Left lobe of liver (tissue), 2 donors: ENCODE measurements at regions not wholly inside any gene's neighbourhood (a gene's known extent, or its start where the extent isn't known, plus 50 kb on each side); places are given as distances from the start of the nearest gene placed in this dataset.

Experiments used
- ATAC-seq: fragments of 200-7000 bp; cut with Tn5 transposase; one replicate; pipeline ENCODE4 v1.9.1; 2020; ENCODE audit warnings: mild to moderate bottlenecking, moderate library complexity
- DNase-seq: peaks from one replicate; pipeline ENCODE4 v3.0.0-alpha.2; 2020; ENCODE audit warnings: low spot score
- donor health status: DM: no; HTN: no; CAD: no; lungs with moderate emphysema.
- donor health status: DM: no; HTN: yes; CAD: no.

DNA sequence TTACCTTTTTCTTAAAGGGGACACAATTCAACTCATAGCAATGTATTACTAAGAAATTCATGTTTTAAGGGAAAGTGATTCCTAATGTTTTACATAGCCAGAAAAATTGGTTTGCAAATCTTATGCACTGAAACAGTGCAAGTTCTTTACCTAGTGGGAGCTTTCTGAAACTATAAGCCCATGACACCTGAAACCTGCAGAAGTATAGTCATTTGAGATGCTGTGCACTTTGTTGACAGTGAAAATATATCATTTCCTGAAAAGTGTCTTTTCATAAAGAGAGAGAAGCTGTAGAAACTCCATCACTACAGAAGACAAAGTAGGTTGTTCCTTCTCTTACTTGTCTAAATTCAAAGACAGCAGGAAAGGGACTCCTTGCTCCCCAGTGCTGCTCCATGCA, 517.1 kb downstream of the LMO7 start:
- DNase-seq (no peak), ATAC-seq (no peak)

DNA sequence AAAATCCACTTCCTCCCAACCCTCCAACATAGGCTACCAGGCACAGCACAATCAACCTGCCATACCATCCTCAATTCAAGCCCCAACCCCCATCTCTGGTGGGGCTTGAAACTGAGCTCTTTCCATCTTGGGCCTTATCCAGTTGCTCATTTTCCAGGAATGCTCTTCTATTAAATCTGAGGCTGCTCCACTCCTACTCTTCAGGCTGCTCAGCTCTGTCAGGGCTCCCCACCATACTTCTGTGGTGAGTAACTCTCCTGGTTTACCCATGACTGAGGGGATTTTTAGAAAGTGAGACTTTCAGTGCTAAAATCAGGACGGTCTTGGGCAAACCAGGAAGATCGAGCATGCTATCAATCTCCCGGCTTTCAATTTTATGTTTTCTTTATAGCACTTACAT, 512.8 kb downstream of the LMO7 start:
- ATAC-seq (no peak), DNase-seq (no peak)

DNA sequence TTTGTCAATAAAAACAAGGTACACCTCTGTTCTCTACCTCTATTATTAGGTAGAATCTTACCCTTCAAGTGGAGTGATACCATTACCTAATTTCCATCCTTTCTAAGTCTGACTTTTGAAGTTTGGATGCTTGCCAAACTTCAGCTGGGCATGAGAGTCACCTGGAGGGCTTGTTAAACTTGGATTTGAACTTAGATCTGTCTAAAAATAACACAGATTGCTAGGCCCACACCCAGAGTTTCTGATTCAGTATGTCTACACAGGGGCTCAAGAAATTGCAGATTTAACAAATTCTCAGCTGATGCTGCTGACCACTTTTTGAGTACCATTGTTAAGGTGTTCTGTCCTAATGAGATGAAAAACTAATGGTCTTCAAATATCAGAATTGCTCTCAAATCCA, 512.2 kb downstream of the LMO7 start:
- DNase-seq (no peak), ATAC-seq (no peak)

DNA sequence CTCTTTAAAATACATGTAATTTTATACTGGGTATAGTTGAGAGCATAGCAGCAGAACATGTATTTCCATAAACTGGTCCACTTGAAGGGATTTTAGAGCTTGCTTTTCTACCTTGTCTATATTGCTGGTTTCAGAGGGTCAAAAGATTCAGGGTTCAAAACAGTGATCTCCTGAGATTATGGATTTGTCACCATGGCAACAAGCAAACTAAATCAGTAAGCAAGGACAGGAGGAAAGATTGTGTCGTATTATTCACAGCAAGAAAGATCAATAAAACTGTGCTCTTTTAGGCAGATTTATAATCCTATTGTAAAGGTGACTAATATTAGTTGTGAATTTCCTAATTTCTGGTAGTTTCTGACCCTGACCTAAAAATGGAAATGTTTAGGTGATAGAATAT, 496.4 kb downstream of the LMO7 start:
- ATAC-seq (no peak), DNase-seq (no peak)

DNA sequence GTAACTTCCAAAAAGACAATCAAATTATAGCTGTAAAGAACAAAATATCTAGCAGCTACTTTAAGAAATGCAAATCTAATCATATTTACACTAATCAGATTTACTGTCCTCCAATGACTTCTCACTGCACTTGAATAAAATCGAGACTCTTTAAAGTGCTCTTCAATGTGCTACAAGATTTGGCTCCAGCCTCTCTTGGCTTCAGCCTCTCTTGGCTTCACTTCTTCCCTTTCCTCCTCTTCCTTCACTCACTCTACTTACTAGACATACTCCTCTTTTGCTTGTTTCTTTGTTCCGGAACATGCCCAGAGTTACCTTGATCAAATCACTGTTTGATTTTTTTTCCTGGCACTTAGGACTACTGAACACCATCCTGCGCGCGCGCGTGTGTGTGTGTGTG, 495.4 kb downstream of the LMO7 start:
- no peak for DNase-seq
- no peak for ATAC-seq

DNA sequence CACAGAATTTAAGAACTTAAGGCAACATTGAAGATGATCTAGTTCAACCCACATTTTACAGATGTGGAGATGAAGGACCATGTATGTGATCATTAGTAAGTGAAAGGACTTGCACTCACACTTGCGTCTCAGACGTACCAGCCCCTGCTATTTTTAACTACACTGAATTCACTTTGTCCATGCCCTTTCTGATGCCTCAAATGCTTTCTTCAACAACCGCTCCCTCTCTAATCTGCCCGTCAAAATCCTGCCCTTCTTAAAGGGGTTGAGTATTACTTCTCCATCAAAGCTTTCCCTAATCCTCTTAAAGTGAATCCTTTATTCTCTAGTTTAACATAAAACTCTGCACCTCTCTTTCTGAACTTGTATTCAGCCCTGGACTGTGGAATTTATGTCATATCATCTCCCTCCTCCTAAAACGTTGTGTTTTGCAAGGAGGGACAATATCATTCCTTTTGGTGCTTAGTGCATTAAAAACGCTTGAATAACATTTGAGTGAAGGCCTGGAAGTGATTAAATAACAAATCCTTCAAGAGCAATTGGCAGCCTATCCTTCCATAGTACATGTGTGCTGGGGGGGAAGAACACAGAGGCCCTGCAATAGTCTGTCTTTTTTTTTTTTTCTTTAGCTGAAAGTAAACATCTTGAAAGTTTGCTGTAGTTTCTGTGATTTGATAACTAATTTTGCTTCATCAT, 493.3 kb downstream of the LMO7 start:
- ATAC-seq (no peak), DNase-seq (no peak)

DNA sequence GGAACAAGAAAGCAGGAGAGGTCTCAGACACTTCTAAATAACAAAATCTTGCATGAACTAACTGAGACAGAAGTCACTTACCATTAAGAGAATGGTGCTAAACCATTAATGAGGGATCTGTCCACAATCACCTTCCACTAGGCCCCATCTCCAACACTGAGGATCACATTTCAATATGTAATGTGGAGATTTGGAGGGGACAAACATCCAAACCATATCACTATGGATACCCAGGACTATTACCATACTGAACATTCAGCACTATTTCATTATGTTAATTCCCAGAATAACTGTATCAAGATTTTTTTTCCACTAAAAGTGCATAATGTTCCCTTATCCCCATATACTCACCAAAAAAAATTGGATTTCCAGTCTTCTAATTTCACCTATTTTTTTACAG, 491.8 kb downstream of the LMO7 start:
- no peak for DNase-seq
- no peak for ATAC-seq

DNA sequence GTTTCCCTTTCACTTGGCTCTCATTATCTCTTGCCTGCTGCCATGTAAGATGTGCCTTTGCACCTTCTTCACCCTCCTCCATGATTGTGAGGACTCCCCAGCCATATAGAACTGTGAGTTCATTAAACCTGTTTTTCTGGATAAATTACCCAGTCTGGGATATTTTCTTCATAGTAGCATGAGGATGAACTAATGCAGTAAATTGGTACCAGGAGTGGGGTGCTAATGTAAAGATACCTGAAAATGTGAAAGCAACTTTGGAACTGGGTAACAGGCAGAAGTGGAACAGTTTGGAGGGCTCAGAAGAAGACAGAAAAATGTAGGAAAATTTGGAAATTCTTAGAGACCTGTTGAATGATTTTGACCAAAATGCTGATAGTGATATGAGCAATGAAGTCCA, 487.4 kb downstream of the LMO7 start:
- no peak for DNase-seq
- no peak for ATAC-seq

DNA sequence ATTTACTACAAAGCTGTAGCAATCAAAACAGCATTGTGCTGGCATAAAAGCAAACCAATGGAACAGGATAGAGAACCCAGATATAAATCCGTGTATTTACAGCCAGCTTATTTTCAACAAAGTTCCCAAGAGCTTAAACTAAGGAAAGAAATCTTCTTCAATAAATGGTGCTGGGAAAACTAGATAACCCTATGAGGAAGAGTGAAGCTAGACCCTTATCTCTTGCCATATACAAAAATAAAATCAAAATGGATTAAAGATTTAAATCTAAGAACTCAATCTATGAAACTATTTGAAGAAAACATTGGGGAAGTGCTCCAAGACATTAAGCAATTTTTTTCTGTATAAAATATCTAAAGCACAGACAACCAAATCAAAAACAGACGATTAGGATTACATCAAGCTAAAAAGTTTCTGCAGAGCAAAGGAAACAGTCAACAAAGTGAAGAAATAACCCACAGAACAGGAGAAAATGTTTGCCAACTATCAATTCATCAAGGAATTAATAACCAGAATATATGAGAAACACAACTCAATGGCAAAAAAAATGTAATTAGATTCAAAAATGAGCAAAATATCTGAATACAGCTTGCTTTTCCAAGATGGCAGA, 480.7 kb downstream of the LMO7 start:
- ATAC-seq = no peak

DNA sequence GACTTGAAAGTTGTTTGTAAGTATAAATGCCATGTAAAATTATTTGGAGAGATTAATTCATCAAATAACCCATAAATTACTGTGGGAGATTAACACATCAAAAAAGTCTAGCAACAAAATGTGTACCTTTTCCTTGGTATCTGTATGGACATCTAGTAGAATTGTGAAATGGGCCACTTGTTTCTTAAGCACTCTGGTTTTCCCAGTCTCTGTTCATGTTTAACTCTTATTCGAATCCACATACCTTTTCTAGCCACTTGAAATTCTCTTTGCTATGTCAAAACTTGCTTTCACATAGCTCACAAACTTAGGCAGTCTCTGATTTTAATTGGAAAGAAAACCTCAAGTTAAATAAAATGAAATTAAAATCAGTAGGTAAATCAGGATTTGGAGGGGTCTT, 470.6 kb downstream of the LMO7 start:
- ATAC-seq (no peak), DNase-seq (no peak)

More for the DNA sequence above, 480.7 kb downstream of the LMO7 start:
- no peak for DNase-seq

DNA sequence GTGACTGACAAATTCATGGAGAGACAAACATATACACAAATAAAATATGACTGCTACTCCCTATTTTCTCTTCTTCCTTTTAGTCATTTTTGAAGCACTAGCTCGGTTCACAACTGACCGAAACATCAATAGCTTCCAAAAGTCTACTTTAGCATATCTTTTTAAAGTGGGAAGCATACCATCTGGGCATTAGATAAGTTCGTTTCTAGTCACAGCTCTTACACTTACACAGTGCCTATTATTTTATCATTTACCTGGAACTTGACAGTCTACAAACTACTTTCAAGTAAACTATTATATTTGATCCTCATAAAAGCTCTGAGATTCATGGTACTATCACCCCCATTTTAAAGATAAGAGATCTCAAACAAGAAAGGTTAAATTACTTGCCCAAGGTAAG, 458.5 kb downstream of the LMO7 start:
- no peak for DNase-seq
- no peak for ATAC-seq

DNA sequence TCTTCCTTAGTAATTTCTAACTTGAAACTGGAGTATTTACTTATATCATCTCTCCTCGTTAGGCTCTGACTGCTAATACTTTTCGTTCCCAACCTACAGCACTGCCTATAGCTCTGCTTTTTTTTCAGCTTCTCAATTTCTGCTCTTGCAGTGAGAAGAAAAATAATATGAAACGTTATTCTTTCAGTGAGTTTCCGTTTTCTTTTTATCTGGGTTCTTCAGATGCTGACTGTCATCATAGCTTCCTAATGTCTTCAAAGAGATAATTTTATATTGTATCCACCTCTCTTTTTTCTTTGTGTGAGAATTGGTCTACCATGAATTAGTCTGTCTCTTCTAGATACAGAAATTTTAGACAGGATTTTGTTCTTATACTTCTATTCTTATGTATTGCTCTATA, 454.9 kb downstream of the LMO7 start:
- DNase-seq (no peak), ATAC-seq (no peak)

DNA sequence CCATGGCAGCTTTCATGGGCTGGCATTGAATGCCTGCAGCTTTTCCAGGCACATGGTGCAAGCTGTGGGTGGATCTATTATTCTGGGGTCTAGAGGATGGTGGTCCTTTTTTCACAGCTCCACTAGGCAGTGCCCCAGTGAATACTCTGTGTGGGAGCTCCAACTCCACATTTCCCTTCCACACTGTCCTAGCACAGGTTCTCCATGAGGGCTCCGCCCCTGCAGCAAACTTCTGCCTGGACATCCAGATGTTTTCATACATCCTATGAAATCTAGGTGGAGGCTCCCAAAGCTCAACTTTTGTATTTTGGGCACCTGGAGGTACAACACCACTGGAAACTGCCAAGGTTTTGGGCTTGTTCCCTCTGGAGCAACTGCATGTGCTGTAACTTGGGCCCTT, 450.6 kb downstream of the LMO7 start:
- no peak for ATAC-seq
- no peak for DNase-seq

DNA sequence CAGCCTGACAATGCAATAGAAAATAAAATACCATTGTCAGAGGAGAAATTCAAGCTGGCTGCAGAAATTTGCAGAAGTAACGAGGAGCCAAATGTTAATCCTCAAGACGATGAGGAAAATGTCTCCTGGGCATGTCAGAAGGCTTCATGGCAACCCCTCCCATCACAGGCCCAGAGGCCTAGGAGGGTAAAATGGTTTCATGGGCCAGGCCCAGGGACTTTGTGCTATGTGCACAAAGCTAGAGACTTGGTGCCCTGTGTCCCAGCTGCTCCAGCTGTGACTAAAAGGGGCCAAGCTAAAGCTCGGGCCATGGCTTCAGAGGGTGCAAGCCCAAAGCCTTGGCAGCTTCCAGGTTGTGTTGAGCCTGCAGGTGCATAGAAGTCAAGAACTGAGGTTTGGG, 431.7 kb downstream of the LMO7 start:
- DNase-seq (no peak), ATAC-seq (no peak)

DNA sequence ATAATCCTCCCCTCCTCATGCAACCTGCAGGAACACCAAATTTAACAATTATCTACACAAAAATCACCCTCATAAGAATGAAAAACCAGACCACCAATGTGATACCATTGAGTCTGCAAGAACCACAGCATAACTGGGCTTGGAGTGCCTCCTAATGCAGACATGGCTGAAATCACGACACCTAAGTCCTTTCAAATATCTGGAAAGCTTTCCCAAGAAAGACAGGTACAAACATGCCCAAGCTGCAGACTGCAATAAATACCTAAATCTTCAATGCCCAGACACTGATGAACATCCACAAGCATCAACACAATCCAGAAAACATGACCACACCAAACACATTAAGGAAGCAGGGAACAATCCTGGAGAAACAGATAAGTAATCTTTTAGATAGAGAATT, 417.1 kb downstream of the LMO7 start:
- no peak for ATAC-seq
- DNase-seq = no peak

DNA sequence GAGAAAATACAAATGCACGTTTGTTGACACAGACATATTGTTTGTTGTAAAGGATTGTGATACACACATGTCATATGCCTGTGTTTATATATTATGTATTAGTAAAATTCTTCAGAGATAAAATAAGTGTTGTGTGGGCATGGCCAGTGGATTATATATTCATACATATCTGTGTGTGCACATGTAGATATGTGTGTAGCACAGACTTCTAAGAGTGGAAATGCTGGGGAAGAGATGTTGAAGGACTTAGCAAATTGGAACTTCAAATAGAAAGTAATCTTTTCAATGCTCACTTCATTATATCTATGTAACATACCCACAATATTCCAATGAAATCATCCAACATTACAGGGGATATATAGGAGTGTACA, 413.2 kb downstream of the LMO7 start:
- DNase-seq (no peak), ATAC-seq (no peak)

DNA sequence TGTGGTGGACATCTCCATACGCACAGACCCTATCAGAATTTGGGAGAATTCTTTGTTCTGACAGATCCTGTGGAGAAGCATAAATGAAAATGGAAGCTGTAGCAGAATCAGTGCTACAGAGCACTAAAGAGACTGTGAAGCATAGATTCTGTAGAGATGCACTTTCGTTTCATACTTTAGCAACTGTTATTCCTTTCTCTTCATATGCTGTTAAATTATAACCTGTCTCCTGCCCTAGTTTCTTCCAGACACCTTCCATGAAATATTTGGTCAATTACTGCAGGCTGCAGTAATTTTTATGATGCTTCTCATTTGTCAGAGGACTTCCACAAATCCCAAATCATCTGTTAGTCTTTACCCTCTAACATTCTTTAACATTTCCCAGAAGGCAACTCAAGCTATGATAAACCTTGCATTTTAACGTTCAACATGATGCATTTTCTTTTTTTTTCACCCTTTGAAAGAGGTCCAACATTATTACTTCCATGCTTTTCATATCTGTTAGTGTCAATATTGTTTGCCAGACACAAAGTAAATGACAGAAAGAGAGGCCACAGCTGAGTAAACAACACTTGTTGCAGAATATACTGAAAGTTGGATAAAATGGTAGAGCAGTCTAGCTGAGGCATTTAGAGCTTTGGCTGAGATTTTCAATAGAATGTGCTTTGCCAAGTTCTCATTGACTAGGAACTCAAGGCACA, 412.7 kb downstream of the LMO7 start:
- DNase-seq = no peak
- no peak for ATAC-seq

DNA sequence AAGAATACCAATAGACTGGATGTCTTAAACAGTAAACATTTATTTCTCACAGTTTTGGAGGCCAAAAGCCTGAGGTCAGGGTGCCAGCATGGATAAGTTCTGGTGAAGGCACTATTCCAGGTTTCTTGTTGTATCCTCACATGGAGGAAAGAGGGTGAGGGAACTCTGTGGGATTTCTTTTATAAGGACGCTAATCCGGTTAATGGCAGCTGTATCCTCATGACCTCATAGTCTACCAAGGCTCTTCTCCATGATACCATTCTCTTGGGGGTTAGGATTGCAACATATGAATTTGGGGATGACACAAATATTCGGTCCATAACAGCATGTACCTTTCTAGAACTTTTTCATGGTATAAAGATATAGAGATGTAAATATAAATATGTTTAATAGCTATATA, 412.0 kb downstream of the LMO7 start:
- no peak for ATAC-seq
- DNase-seq = no peak

DNA sequence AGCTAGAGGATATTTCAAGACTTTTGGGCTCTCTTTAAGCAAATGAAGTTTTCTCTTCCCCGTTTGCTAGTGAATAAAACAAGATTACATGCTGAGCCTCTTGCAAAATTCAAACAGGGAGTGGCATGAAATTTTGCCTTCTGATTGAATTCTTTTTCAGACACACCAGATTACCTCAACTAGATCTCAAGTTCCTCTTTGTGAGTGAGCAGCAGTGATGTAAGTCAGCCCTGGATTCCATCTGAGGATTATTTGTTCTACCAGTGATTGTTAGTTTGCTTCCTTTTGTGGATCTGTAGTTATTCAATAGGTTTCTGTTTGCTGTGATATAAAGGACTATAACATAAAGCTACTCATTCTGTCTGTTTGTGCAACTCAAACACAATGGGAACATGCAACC, 407.7 kb downstream of the LMO7 start:
- ATAC-seq (no peak), DNase-seq (no peak)

DNA sequence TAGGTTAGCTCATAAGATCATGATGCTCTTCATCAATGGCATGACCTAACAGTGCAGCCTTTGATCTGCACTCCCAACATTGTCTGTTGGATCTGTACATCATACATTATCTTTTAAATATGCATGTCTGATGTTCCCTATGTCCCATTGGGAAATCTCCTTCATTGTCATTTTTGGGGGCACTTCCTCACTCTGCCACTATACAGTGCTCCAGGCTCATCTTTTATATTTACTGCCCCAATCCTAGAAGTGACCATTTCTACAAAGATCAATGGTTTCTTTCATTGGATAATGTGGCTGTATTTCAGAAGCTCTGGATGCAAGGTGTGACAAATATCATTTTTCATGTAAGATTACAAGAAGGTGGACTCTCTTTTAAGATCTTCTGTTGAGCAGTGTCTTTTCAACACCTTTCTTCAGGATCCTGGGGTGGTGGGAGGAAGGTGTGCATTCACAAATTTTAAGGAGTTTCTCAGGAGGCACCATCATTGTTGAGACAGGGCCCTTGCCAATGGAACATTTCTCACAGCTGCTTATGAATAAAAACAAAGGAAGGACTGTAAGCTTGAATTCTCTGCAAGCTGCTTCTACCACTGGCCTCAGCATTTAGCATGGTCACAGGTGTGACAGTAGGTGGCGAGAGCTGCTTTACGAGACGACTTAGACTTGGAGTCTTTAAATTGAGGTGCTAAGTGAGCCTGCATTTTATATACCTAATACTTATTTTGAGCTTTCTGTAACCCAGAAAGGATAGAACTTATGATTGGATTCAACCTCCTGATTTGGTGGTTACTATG, 403.0 kb downstream of the LMO7 start:
- no peak for DNase-seq
- no peak for ATAC-seq

DNA sequence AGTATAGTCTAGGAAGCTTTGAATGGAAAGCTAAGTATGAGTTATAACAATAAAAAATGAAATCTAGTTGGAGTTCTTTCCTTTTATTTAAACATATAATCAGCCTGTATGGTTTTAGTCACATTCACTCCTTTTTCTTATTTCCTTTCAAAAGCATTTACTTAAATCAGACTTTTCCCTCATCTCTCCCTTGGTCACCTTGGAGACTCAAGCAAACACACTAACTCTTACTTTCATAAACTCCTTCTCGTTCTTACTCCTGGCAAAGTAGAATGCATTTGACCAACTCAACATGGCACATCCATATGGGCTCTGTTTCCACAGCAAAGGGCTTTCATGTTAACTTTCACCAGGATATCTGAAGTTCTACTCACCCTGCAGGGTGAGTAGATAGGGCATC, 400.0 kb downstream of the LMO7 start:
- no peak for DNase-seq

DNA sequence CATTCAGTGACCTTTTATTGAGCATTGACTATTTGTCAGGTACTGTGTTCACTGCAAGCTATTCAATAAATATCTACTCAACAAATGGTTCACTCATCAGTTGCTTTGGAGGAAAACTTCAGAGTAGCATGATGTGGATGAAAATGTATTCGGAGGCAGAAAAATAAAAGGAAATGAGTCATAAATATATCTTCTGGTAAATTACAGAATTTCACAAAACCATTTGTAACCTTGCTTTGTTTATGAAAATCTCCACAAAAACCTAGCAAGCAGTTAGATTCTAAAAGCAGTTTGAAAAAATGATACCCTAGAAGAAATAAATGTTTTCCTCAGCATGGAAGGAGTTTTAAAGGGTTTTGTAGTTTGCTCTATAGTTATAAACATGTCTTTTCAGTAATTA, 399.6 kb downstream of the LMO7 start:
- no peak for ATAC-seq

More for the DNA sequence above, 400.0 kb downstream of the LMO7 start:
- no peak for ATAC-seq

More for the DNA sequence above, 399.6 kb downstream of the LMO7 start:
- no peak for DNase-seq
